ENCODE measurements at regions not wholly inside any gene's neighbourhood (a gene's known extent, or its start where the extent isn't known, plus 50 kb on each side); places are given as distances from the start of the nearest gene placed in this dataset.

- WGBS (ENCODE audit: insufficient coverage): 73% methylated on average over 3 of the region's 3 CpGs
Observed at GRCh38 chr1:177703888-177704446, 265.9 kb downstream of the SEC16B start.

GRCh38 chr1:177701654-177702353, 268.1 kb downstream of the SEC16B start:
- CTCF ChIA-PET: interaction anchor here (1.3 kb wide), 1 partner anchor 9 kb away, joined by 3 read pairs; no protein-coding TSS in a partner anchor
- DNase-seq: no peak
- WGBS (ENCODE audit: insufficient coverage): 92% methylated on average over 2 of the region's 3 CpGs

More at GRCh38 chr1:177703888-177704446, 265.9 kb downstream of the SEC16B start:
- no peaks in the 10 kb centered on the region for H3K36me3 ChIP-seq (ENCODE audit: control insufficient read depth in 4 of 4, insufficient read depth in 4 of 4, low read length in 3 of 4)
- no peaks in the 10 kb centered on the region for H3K9me3 ChIP-seq (ENCODE audit: control extremely low read depth in 1 of 5, control insufficient read depth in 4 of 5, insufficient read depth in 2 of 5, low read depth in 1 of 5, low read length in 4 of 5)
- no peaks in the 10 kb centered on the region for H3K27me3 ChIP-seq (replicated peaks in 2 of 5; ENCODE audit: control insufficient read depth in 4 of 5, insufficient read depth in 5 of 5, low read length in 4 of 5)
- ChIA-PET CTCF (no interaction called here), POLR2A (no interaction called here)
- no peak overlapping the region for H3K27ac ChIP-seq (ENCODE audit: insufficient read depth in 1 of 2, low read depth in 1 of 2, low read length in 2 of 2, poor library complexity in 1 of 2, severe bottlenecking in 2 of 2)
- no peak overlapping the region for H3K4me3 ChIP-seq (ENCODE audit: control insufficient read depth in 1 of 7, extremely low read depth in 1 of 7, insufficient read depth in 4 of 7, low read depth in 2 of 7, low read length in 6 of 7)
- no peaks in the 10 kb centered on the region for H3K4me1 ChIP-seq (ENCODE audit: control extremely low read depth in 1 of 4, control insufficient read depth in 4 of 4, insufficient read depth in 4 of 4, low read length in 3 of 4)
- no peak for DNase-seq

GRCh38 chr1:177700856-177701255, 269.0 kb downstream of the SEC16B start:
- Histone ChIP-seq H3K27ac (ENCODE audit: insufficient read depth in 1 of 2, low read depth in 1 of 2, low read length in 2 of 2, poor library complexity in 1 of 2, severe bottlenecking in 2 of 2) (no peak overlapping the region), H3K36me3 (ENCODE audit: control insufficient read depth in 4 of 4, insufficient read depth in 4 of 4, low read length in 3 of 4) (no peaks in the 10 kb centered on the region), H3K4me1 (ENCODE audit: control extremely low read depth in 1 of 4, control insufficient read depth in 4 of 4, insufficient read depth in 4 of 4, low read length in 3 of 4) (no peaks in the 10 kb centered on the region), H3K9me3 (ENCODE audit: control extremely low read depth in 1 of 5, control insufficient read depth in 4 of 5, insufficient read depth in 2 of 5, low read depth in 1 of 5, low read length in 4 of 5) (no peaks in the 10 kb centered on the region), H3K27me3 (replicated peaks in 2 of 5; ENCODE audit: control insufficient read depth in 4 of 5, insufficient read depth in 5 of 5, low read length in 4 of 5) (no peaks in the 10 kb centered on the region), H3K4me3 (ENCODE audit: control insufficient read depth in 1 of 7, extremely low read depth in 1 of 7, insufficient read depth in 4 of 7, low read depth in 2 of 7, low read length in 6 of 7) (no peak overlapping the region)
- 88% methylated on average over 3 of the region's 5 CpGs for WGBS (ENCODE audit: insufficient coverage)
- CTCF ChIA-PET: interaction anchor here (1.3 kb wide), 1 partner anchor 8 kb away, joined by 3 read pairs; no protein-coding TSS in a partner anchor
- no peak for DNase-seq
- POLR2A ChIA-PET: no interaction called here

More at GRCh38 chr1:177701654-177702353, 268.1 kb downstream of the SEC16B start:
- no peaks in the 10 kb centered on the region for H3K27me3 ChIP-seq (replicated peaks in 2 of 5; ENCODE audit: control insufficient read depth in 4 of 5, insufficient read depth in 5 of 5, low read length in 4 of 5)
- no peaks in the 10 kb centered on the region for H3K36me3 ChIP-seq (ENCODE audit: control insufficient read depth in 4 of 4, insufficient read depth in 4 of 4, low read length in 3 of 4)
- H3K27ac ChIP-seq (ENCODE audit: insufficient read depth in 1 of 2, low read depth in 1 of 2, low read length in 2 of 2, poor library complexity in 1 of 2, severe bottlenecking in 2 of 2): no peak overlapping the region
- POLR2A ChIA-PET: no interaction called here
- no peaks in the 10 kb centered on the region for H3K9me3 ChIP-seq (ENCODE audit: control extremely low read depth in 1 of 5, control insufficient read depth in 4 of 5, insufficient read depth in 2 of 5, low read depth in 1 of 5, low read length in 4 of 5)
- H3K4me1 ChIP-seq (ENCODE audit: control extremely low read depth in 1 of 4, control insufficient read depth in 4 of 4, insufficient read depth in 4 of 4, low read length in 3 of 4): no peaks in the 10 kb centered on the region
- H3K4me3 ChIP-seq (ENCODE audit: control insufficient read depth in 1 of 7, extremely low read depth in 1 of 7, insufficient read depth in 4 of 7, low read depth in 2 of 7, low read length in 6 of 7): no peak overlapping the region

GRCh38 chr1:177690996-177691395, 278.9 kb downstream of the SEC16B start:
- H3K27ac ChIP-seq (ENCODE audit: insufficient read depth in 1 of 2, low read depth in 1 of 2, low read length in 2 of 2, poor library complexity in 1 of 2, severe bottlenecking in 2 of 2): no peak overlapping the region
- H3K36me3 ChIP-seq (ENCODE audit: control insufficient read depth in 4 of 4, insufficient read depth in 4 of 4, low read length in 3 of 4): no peaks in the 10 kb centered on the region
- ChIA-PET POLR2A (no interaction called here), CTCF (no interaction called here)
- H3K4me3 ChIP-seq (ENCODE audit: control insufficient read depth in 1 of 7, extremely low read depth in 1 of 7, insufficient read depth in 4 of 7, low read depth in 2 of 7, low read length in 6 of 7): no peak overlapping the region
- DNase-seq: no peak
- H3K9me3 ChIP-seq (ENCODE audit: control extremely low read depth in 1 of 5, control insufficient read depth in 4 of 5, insufficient read depth in 2 of 5, low read depth in 1 of 5, low read length in 4 of 5): peaks cover 0 to 2% (median 0%) of the 10 kb centered on the region in 5 experiments
- no peaks in the 10 kb centered on the region for H3K27me3 ChIP-seq (replicated peaks in 2 of 5; ENCODE audit: control insufficient read depth in 4 of 5, insufficient read depth in 5 of 5, low read length in 4 of 5)
- H3K4me1 ChIP-seq (ENCODE audit: control extremely low read depth in 1 of 4, control insufficient read depth in 4 of 4, insufficient read depth in 4 of 4, low read length in 3 of 4): no peaks in the 10 kb centered on the region

GRCh38 chr1:177687544-177687943, 282.3 kb downstream of the SEC16B start:
- 81% methylated on average over 2 of the region's 3 CpGs for WGBS (ENCODE audit: insufficient coverage)
- POLR2A ChIA-PET: no interaction called here
- Histone ChIP-seq H3K36me3 (ENCODE audit: control insufficient read depth in 4 of 4, insufficient read depth in 4 of 4, low read length in 3 of 4) (no peaks in the 10 kb centered on the region), H3K4me1 (ENCODE audit: control extremely low read depth in 1 of 4, control insufficient read depth in 4 of 4, insufficient read depth in 4 of 4, low read length in 3 of 4) (no peaks in the 10 kb centered on the region), H3K27ac (ENCODE audit: insufficient read depth in 1 of 2, low read depth in 1 of 2, low read length in 2 of 2, poor library complexity in 1 of 2, severe bottlenecking in 2 of 2) (no peak overlapping the region), H3K27me3 (replicated peaks in 2 of 5; ENCODE audit: control insufficient read depth in 4 of 5, insufficient read depth in 5 of 5, low read length in 4 of 5) (no peaks in the 10 kb centered on the region), H3K4me3 (ENCODE audit: control insufficient read depth in 1 of 7, extremely low read depth in 1 of 7, insufficient read depth in 4 of 7, low read depth in 2 of 7, low read length in 6 of 7) (no peak overlapping the region), H3K9me3 (ENCODE audit: control extremely low read depth in 1 of 5, control insufficient read depth in 4 of 5, insufficient read depth in 2 of 5, low read depth in 1 of 5, low read length in 4 of 5) (peaks cover 0 to 2% (median 0%) of the 10 kb centered on the region in 5 experiments)
- DNase-seq: no peak
- CTCF ChIA-PET: no interaction called here

GRCh38 chr1:177686933-177687332, 282.9 kb downstream of the SEC16B start:
- POLR2A ChIA-PET: no interaction called here
- WGBS (ENCODE audit: insufficient coverage): 57% methylated on average over 1 of the region's 1 CpG

GRCh38 chr1:177669161-177669560, 300.7 kb downstream of the SEC16B start:
- DNase-seq: no peak
- no peaks in the 10 kb centered on the region for H3K27me3 ChIP-seq (replicated peaks in 2 of 5; ENCODE audit: control insufficient read depth in 4 of 5, insufficient read depth in 5 of 5, low read length in 4 of 5)
- ChIA-PET CTCF (no interaction called here), POLR2A (interaction anchor here (0.6 kb wide), 1 partner anchor 164 kb away, joined by 3 read pairs; no protein-coding TSS in a partner anchor)
- H3K27ac ChIP-seq (ENCODE audit: insufficient read depth in 1 of 2, low read depth in 1 of 2, low read length in 2 of 2, poor library complexity in 1 of 2, severe bottlenecking in 2 of 2): no peak overlapping the region
- H3K36me3 ChIP-seq (ENCODE audit: control insufficient read depth in 4 of 4, insufficient read depth in 4 of 4, low read length in 3 of 4): no peaks in the 10 kb centered on the region
- WGBS (ENCODE audit: insufficient coverage): 100% methylated on average over 1 of the region's 1 CpG
- no peak overlapping the region for H3K4me3 ChIP-seq (ENCODE audit: control insufficient read depth in 1 of 7, extremely low read depth in 1 of 7, insufficient read depth in 4 of 7, low read depth in 2 of 7, low read length in 6 of 7)
- H3K9me3 ChIP-seq (ENCODE audit: control extremely low read depth in 1 of 5, control insufficient read depth in 4 of 5, insufficient read depth in 2 of 5, low read depth in 1 of 5, low read length in 4 of 5): no peaks in the 10 kb centered on the region
- H3K4me1 ChIP-seq (ENCODE audit: control extremely low read depth in 1 of 4, control insufficient read depth in 4 of 4, insufficient read depth in 4 of 4, low read length in 3 of 4): no peaks in the 10 kb centered on the region

More at GRCh38 chr1:177686933-177687332, 282.9 kb downstream of the SEC16B start:
- no peak for DNase-seq
- Histone ChIP-seq H3K27ac (ENCODE audit: insufficient read depth in 1 of 2, low read depth in 1 of 2, low read length in 2 of 2, poor library complexity in 1 of 2, severe bottlenecking in 2 of 2) (no peak overlapping the region), H3K9me3 (ENCODE audit: control extremely low read depth in 1 of 5, control insufficient read depth in 4 of 5, insufficient read depth in 2 of 5, low read depth in 1 of 5, low read length in 4 of 5) (peaks cover 0 to 2% (median 0%) of the 10 kb centered on the region in 5 experiments), H3K4me1 (ENCODE audit: control extremely low read depth in 1 of 4, control insufficient read depth in 4 of 4, insufficient read depth in 4 of 4, low read length in 3 of 4) (no peaks in the 10 kb centered on the region), H3K27me3 (replicated peaks in 2 of 5; ENCODE audit: control insufficient read depth in 4 of 5, insufficient read depth in 5 of 5, low read length in 4 of 5) (no peaks in the 10 kb centered on the region), H3K4me3 (ENCODE audit: control insufficient read depth in 1 of 7, extremely low read depth in 1 of 7, insufficient read depth in 4 of 7, low read depth in 2 of 7, low read length in 6 of 7) (no peak overlapping the region), H3K36me3 (ENCODE audit: control insufficient read depth in 4 of 4, insufficient read depth in 4 of 4, low read length in 3 of 4) (no peaks in the 10 kb centered on the region)
- CTCF ChIA-PET: no interaction called here

Data from common myeloid progenitor, CD34-positive (primary cell).